Stomach (tissue), 4 donors: ENCODE measurements at regions not wholly inside any gene's neighbourhood (a gene's known extent, or its start where the extent isn't known, plus 50 kb on each side); places are given as distances from the start of the nearest gene placed in this dataset.

Source experiments
- CTCF ChIP-seq, 7 experiments: fragments of 450-650 bp in 4 of 7; fragments of 200-600 bp in 3 of 7; sonication (generic) in 3 of 7; IDR thresholded peaks; one replicate each; pipeline ENCODE4 v1.5.1; 2016 to 2019; ENCODE audit warnings: antibody characterized with exemption in 7 of 7, control low read depth in 2 of 7, mild to moderate bottlenecking in 1 of 7
- EP300 ChIP-seq: sonication (generic); formaldehyde crosslinking; IDR thresholded peaks from one replicate; pipeline ENCODE4 v1.6.1; 2017; ENCODE audit warnings: antibody characterized with exemption
- POLR2A ChIP-seq, 4 donors: fragments of 450-650 bp; IDR thresholded peaks; one replicate each; pipeline ENCODE4 v1.6.1; 2016; ENCODE audit warnings: antibody characterized with exemption in 4 of 4, control low read depth in 2 of 4, mild to moderate bottlenecking in 1 of 4, moderate library complexity in 1 of 4
- POLR2AphosphoS5 ChIP-seq, 3 donors: sonication (generic); formaldehyde crosslinking; IDR thresholded peaks; one replicate each; pipeline ENCODE4 v1.6.1; 2016; ENCODE audit warnings: antibody characterized with exemption in 3 of 3

- no peak for TF ChIP-seq EP300
- no peak for TF ChIP-seq CTCF (IDR thresholded peaks at IDR 0.05)
- TF ChIP-seq POLR2A (IDR thresholded peaks at IDR 0.05), result no peak
- TF ChIP-seq POLR2AphosphoS5 (IDR thresholded peaks at IDR 0.05), result no peak
Observed at GRCh38 chr1:162926906-162927305, 65.9 kb upstream of the CCDC190 start.
